ENCODE measurements at regions not wholly inside any gene's neighbourhood (a gene's known extent, or its start where the extent isn't known, plus 50 kb on each side); places are given as distances from the start of the nearest gene placed in this dataset.

DNA sequence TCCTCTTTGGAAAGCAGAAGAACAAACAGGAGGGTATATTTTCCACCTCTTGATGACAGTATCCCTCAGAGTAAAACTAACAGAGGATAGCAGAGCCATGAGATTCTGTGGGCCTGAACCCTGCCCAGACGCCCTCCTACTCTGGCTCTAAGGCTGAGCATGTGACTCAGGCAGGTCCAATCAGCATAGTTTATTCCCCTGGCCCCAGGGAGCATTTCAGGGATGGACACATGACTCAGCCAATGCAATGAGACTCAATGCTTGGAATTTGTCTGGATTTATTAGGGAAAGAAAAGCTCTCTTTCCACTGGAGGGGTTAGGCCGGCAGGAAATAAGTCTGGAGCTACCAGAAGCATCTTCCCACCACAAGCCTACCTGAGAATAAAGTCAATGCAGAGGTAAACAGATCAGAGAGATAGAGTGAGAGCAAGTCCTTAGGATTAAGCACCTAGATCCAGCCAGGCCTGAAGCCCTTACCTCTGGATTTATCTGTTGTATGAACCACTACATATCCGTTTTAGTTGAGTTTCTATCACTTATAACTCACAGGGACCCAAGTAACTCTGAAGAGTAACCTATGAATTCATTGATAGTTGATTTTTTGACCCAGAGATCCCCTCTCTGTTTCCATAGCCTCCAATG is 68.2 kb upstream of the EYA2 start:
- no peak overlapping the region for H3K27ac Mint-ChIP-seq
- TF ChIP-seq, protein P1, sequence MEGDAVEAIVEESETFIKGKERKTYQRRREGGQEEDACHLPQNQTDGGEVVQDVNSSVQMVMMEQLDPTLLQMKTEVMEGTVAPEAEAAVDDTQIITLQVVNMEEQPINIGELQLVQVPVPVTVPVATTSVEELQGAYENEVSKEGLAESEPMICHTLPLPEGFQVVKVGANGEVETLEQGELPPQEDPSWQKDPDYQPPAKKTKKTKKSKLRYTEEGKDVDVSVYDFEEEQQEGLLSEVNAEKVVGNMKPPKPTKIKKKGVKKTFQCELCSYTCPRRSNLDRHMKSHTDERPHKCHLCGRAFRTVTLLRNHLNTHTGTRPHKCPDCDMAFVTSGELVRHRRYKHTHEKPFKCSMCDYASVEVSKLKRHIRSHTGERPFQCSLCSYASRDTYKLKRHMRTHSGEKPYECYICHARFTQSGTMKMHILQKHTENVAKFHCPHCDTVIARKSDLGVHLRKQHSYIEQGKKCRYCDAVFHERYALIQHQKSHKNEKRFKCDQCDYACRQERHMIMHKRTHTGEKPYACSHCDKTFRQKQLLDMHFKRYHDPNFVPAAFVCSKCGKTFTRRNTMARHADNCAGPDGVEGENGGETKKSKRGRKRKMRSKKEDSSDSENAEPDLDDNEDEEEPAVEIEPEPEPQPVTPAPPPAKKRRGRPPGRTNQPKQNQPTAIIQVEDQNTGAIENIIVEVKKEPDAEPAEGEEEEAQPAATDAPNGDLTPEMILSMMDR (IDR thresholded peaks at IDR 0.05; ENCODE audit: unreplicated experiment), result no peak
- no peak for DNase-seq (ENCODE audit: low spot score in 2 of 2, unreplicated experiment in 2 of 2)
- H3K4me1 Mint-ChIP-seq, result no peaks in the 10 kb centered on the region
- peaks cover 14% of the 10 kb centered on the region for H3K9me3 Mint-ChIP-seq
- no peaks in the 10 kb centered on the region for H3K36me3 Mint-ChIP-seq
- no peaks in the 10 kb centered on the region for H3K27me3 Mint-ChIP-seq (ENCODE audit: low read depth)
- H3K4me3 Mint-ChIP-seq, result no peak overlapping the region

DNA sequence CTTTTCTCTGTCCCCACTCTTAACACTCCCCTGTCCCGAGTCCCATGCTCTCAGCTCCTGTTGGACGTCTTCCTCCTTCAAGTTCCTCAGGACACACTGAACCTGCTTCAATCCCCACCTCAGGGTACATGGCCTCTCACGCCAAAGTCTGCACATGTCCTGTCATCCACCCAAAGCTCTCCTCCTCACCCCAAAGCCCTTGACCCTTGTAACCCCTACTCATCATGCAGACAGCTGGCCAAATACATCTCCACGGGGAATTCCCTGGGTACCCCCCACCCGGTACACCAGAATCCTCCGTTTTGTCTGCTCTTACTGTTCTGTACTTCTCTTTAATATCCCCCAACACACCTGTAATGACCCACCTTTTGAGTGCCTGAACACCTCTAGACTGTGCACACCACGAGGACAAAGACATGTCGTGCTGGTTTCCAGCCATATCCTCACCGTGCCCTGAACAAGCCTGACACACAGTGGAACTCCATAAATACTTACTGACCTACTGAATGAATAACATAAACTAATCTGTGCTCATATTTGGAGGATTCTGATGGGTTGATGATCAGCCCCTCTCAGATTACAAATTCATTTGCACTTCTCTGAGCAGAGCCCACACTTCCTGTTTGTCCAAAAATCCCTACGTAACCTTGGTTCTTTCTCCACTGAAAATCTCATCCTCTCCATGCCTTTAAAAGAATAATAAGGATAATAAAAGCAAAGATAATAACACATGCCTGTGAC is 66.8 kb upstream of the EYA2 start:
- Mint-ChIP-seq H3K27me3 (ENCODE audit: low read depth) (no peaks in the 10 kb centered on the region), H3K9me3 (peaks cover 14% of the 10 kb centered on the region), H3K4me3 (no peak overlapping the region), H3K27ac (no peak overlapping the region), H3K36me3 (no peaks in the 10 kb centered on the region), H3K4me1 (no peaks in the 10 kb centered on the region)
- TF ChIP-seq, protein P1 (IDR thresholded peaks at IDR 0.05; ENCODE audit: unreplicated experiment), result no peak
- DNase-seq (ENCODE audit: low spot score in 2 of 2, unreplicated experiment in 2 of 2), result no peak

DNA sequence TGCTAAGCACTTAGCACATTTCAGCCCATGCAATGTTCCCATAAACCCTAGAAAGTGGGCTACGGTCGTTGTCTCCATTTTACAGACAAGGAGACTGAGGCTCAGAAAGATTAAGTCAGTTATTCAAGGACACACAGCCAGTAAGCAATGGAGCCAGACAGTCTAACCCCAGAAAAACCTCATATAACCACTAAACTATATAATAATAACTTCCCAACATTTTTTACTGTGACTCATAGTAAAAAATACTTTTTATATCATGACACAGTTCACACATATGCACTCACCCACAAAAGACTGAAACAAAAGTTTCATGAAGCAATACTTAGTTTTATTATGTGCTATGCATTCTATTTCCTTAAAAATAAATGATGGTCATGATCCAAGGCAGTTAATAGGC is 66.2 kb upstream of the EYA2 start:
- H3K4me1 Mint-ChIP-seq, result no peaks in the 10 kb centered on the region
- H3K27ac Mint-ChIP-seq, result no peak overlapping the region
- peaks cover 14% of the 10 kb centered on the region for H3K9me3 Mint-ChIP-seq
- no peak overlapping the region for H3K4me3 Mint-ChIP-seq
- TF ChIP-seq, protein P1 (IDR thresholded peaks at IDR 0.05; ENCODE audit: unreplicated experiment), result no peak
- no peak for DNase-seq (ENCODE audit: low spot score in 2 of 2, unreplicated experiment in 2 of 2)
- no peaks in the 10 kb centered on the region for H3K36me3 Mint-ChIP-seq
- H3K27me3 Mint-ChIP-seq (ENCODE audit: low read depth), result no peaks in the 10 kb centered on the region

DNA sequence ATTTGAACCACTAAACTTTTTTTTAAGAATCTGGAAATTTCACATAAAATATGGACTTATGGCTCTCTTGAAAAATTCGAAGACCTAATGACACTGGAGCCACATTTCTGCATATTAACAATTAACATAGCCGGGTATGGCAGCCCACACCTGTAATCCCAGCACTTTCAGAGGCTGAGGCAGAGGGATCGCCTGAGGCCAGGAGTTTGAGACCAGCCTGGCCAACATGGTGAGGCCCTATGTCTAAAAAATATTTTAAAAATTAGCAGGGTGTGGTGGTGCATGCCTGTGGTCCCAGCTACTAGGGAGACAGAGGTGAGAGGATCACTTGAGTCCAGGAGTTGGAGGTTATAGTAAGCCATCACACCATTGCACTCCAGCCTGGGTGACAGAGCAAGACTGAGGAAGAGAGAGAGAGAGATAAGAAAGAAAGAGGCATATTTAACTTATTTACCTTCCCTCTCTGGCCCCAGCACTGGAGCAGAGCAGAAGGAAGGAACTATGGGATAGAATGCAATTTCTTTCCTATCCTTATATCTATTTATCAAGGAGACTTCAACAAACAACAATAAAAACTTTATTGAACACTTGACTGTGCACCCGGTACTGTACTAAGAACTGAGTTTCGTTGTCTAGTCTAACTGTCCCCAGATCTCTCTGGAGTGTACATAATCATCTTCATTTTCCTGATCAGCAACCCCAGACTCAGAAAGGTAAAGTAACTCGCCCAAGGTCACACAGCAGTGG is 63.6 kb upstream of the EYA2 start:
- Mint-ChIP-seq H3K27me3 (ENCODE audit: low read depth) (no peaks in the 10 kb centered on the region), H3K27ac (no peak overlapping the region), H3K4me3 (no peak overlapping the region), H3K9me3 (no peaks in the 10 kb centered on the region), H3K36me3 (no peaks in the 10 kb centered on the region), H3K4me1 (no peaks in the 10 kb centered on the region)
- TF ChIP-seq, protein P1 (IDR thresholded peaks at IDR 0.05; ENCODE audit: unreplicated experiment), result no peak
- DNase-seq (ENCODE audit: low spot score in 2 of 2, unreplicated experiment in 2 of 2), result no peak

DNA sequence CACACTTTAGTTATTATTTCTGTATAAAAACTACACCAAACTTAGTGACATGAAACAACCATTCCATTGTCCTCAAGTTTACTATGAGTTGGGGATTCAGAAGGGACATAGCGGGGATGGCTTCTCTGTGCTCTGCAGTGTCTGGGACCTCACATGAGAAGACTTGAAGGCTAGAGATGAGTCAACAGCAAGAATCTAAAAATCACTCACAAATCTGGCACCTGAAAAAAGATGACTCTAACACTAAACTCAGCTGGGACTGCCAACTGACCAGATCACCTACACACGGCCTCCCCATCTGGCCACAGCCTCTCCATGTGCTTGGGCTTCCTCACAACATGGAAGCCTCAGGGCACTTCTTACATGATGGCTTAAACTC is 63.0 kb upstream of the EYA2 start:
- DNase-seq (ENCODE audit: low spot score in 2 of 2, unreplicated experiment in 2 of 2), result no peak
- no peak overlapping the region for H3K4me3 Mint-ChIP-seq
- no peaks in the 10 kb centered on the region for H3K9me3 Mint-ChIP-seq
- H3K4me1 Mint-ChIP-seq, result no peaks in the 10 kb centered on the region
- H3K27me3 Mint-ChIP-seq (ENCODE audit: low read depth), result no peaks in the 10 kb centered on the region
- no peaks in the 10 kb centered on the region for H3K36me3 Mint-ChIP-seq
- H3K27ac Mint-ChIP-seq, result no peak overlapping the region
- TF ChIP-seq, protein P1 (IDR thresholded peaks at IDR 0.05; ENCODE audit: unreplicated experiment), result no peak

Data from mesothelial cell of epicardium (in vitro differentiated cells).